CD4-positive, CD25-positive, alpha-beta regulatory T cell (primary cell): ENCODE measurements at regions not wholly inside any gene's neighbourhood (a gene's known extent, or its start where the extent isn't known, plus 50 kb on each side); places are given as distances from the start of the nearest gene placed in this dataset.

Experiments
- ATAC-seq, 2 donors: fragments of 150-1000 bp; cut with Tn5 transposase; one replicate each; pipeline ENCODE4 v1.10.0; 2021; ENCODE audit warnings: low read depth in 2 of 2, moderate number of reproducible peaks in 2 of 2, moderate library complexity in 1 of 2
- DNase-seq, 3 donors: peaks; one replicate each; pipeline versions ENCODE4 v3.0.0 to v3.0.0-alpha.2; 2012 to 2022; ENCODE audit warnings: mixed read lengths in 1 of 3
- H3K27ac ChIP-seq: one replicate; pipeline ENCODE4 v1.7.0; 2013; ENCODE audit warnings: mild to moderate bottlenecking, low read length; ENCODE audit not compliant: insufficient read depth, poor library complexity, severe bottlenecking
- H3K27me3 ChIP-seq: one replicate; pipeline ENCODE4 v1.7.0; 2013; ENCODE audit warnings: low read length; ENCODE audit not compliant: control insufficient read depth, insufficient read depth
- H3K36me3 ChIP-seq: one replicate; pipeline ENCODE4 v1.7.0; 2013; ENCODE audit warnings: mild to moderate bottlenecking, low read length, moderate library complexity; ENCODE audit not compliant: control insufficient read depth, insufficient read depth
- H3K4me1 ChIP-seq: 2 replicates; pipeline ENCODE4 v1.7.0; 2013; ENCODE audit warnings: mild to moderate bottlenecking, low read length; ENCODE audit not compliant: insufficient read depth, control insufficient read depth, poor library complexity, severe bottlenecking
- H3K4me3 ChIP-seq: one replicate; pipeline ENCODE4 v1.7.0; 2013; ENCODE audit warnings: low read depth, mild to moderate bottlenecking, low read length, moderate library complexity
- H3K9me3 ChIP-seq, 2 experiments: 1 replicate in 1 of 2; 2 replicates in 1 of 2; pipeline ENCODE4 v1.7.0; 2013; ENCODE audit warnings: low read length in 2 of 2, mild to moderate bottlenecking in 1 of 2, moderate library complexity in 1 of 2; ENCODE audit not compliant: control insufficient read depth in 2 of 2
- H3K27ac Mint-ChIP-seq, 3 donors: one replicate each; pipeline ENCODE4 v1.8.0; 2020 to 2022; ENCODE audit warnings: mild to moderate bottlenecking in 3 of 3, mixed read lengths in 3 of 3, moderate library complexity in 2 of 3
- H3K27me3 Mint-ChIP-seq: one replicate; pipeline ENCODE4 v1.8.0; 2022; ENCODE audit warnings: mild to moderate bottlenecking, mixed read lengths
- H3K36me3 Mint-ChIP-seq: one replicate; pipeline ENCODE4 v1.8.0; 2020; ENCODE audit warnings: mixed read lengths
- H3K4me1 Mint-ChIP-seq, 4 donors: one replicate each; pipeline ENCODE4 v1.8.0; 2020 to 2022; ENCODE audit warnings: mixed read lengths in 4 of 4, mild to moderate bottlenecking in 1 of 4
- H3K4me3 Mint-ChIP-seq, 4 donors: one replicate each; pipeline ENCODE4 v1.8.0; 2020 to 2022; ENCODE audit warnings: mild to moderate bottlenecking in 4 of 4, mixed read lengths in 4 of 4, moderate library complexity in 3 of 4
- H3K9me3 Mint-ChIP-seq, 7 donors: one replicate each; pipeline ENCODE4 v1.8.0; 2020 to 2022; ENCODE audit warnings: mixed read lengths in 7 of 7, mild to moderate bottlenecking in 3 of 7, moderate library complexity in 2 of 7

- Histone ChIP-seq H3K4me1 (no peaks in the 10 kb centered on the region), H3K27me3 (no peaks in the 10 kb centered on the region), H3K27ac (no peak overlapping the region), H3K36me3 (no peaks in the 10 kb centered on the region), H3K4me3 (no peak overlapping the region), H3K9me3 (peaks cover 0 to 6% of the 10 kb centered on the region in 2 experiments)
- no peak overlapping the region for H3K27ac Mint-ChIP-seq
- no peak for ATAC-seq
- H3K4me1 Mint-ChIP-seq, result no peaks in the 10 kb centered on the region
- no peaks in the 10 kb centered on the region for H3K27me3 Mint-ChIP-seq
- peaks cover 0 to 13% (median 4%) of the 10 kb centered on the region in 7 donors for H3K9me3 Mint-ChIP-seq
- DNase-seq, result no peak
- no peaks in the 10 kb centered on the region for H3K36me3 Mint-ChIP-seq
- no peak overlapping the region for H3K4me3 Mint-ChIP-seq
Observed at GRCh38 chr14:80393766-80394165, 182.5 kb upstream of the DIO2 start.

- H3K36me3 Mint-ChIP-seq, result no peaks in the 10 kb centered on the region
- H3K36me3 ChIP-seq, result no peaks in the 10 kb centered on the region
- no peaks in the 10 kb centered on the region for H3K9me3 ChIP-seq
- ATAC-seq (no peak), DNase-seq (no peak)
- H3K4me3 Mint-ChIP-seq, result no peak overlapping the region
- no peaks in the 10 kb centered on the region for H3K4me1 Mint-ChIP-seq
- H3K9me3 Mint-ChIP-seq, result peaks cover 0 to 10% (median 2%) of the 10 kb centered on the region in 7 donors
- H3K4me3 ChIP-seq, result no peak overlapping the region
- peaks cover 2% of the 10 kb centered on the region for H3K27me3 ChIP-seq
- no peak overlapping the region for H3K27ac ChIP-seq
- H3K4me1 ChIP-seq, result no peaks in the 10 kb centered on the region
- no peaks in the 10 kb centered on the region for H3K27me3 Mint-ChIP-seq
- H3K27ac Mint-ChIP-seq, result no peak overlapping the region
Observed at GRCh38 chr14:80390906-80391305, 179.6 kb upstream of the DIO2 start.

- no peak overlapping the region for H3K4me3 Mint-ChIP-seq
- no peaks in the 10 kb centered on the region for H3K27me3 Mint-ChIP-seq
- H3K27ac Mint-ChIP-seq, result no peak overlapping the region
- Histone ChIP-seq H3K9me3 (no peaks in the 10 kb centered on the region), H3K4me3 (no peak overlapping the region), H3K27me3 (peaks cover 2% of the 10 kb centered on the region), H3K36me3 (no peaks in the 10 kb centered on the region), H3K27ac (no peak overlapping the region), H3K4me1 (no peaks in the 10 kb centered on the region)
- H3K36me3 Mint-ChIP-seq, result no peaks in the 10 kb centered on the region
- DNase-seq (no peak), ATAC-seq (no peak)
- no peaks in the 10 kb centered on the region for H3K4me1 Mint-ChIP-seq
- H3K9me3 Mint-ChIP-seq, result peaks cover 0 to 6% (median 1%) of the 10 kb centered on the region in 7 donors
Observed at GRCh38 chr14:80388980-80389711, 177.8 kb upstream of the DIO2 start.

GRCh38 chr14:80387563-80387981 is 176.3 kb upstream of the DIO2 start:
- no peak for ATAC-seq

GRCh38 chr14:80385336-80385735 is 174.0 kb upstream of the DIO2 start:
- Histone ChIP-seq H3K4me3 (no peak overlapping the region), H3K36me3 (no peaks in the 10 kb centered on the region), H3K27me3 (peaks cover 2% of the 10 kb centered on the region), H3K27ac (no peak overlapping the region), H3K4me1 (no peaks in the 10 kb centered on the region), H3K9me3 (no peaks in the 10 kb centered on the region)
- Mint-ChIP-seq H3K4me3 (no peak overlapping the region), H3K27me3 (no peaks in the 10 kb centered on the region), H3K36me3 (no peaks in the 10 kb centered on the region), H3K27ac (no peak overlapping the region), H3K9me3 (peaks cover 0 to 6% (median 0%) of the 10 kb centered on the region in 7 donors), H3K4me1 (no peaks in the 10 kb centered on the region)
- ATAC-seq (no peak), DNase-seq (no peak)

More at GRCh38 chr14:80387563-80387981, 176.3 kb upstream of the DIO2 start:
- Mint-ChIP-seq H3K4me1 (no peaks in the 10 kb centered on the region), H3K27me3 (no peaks in the 10 kb centered on the region), H3K9me3 (peaks cover 0 to 6% (median 0%) of the 10 kb centered on the region in 7 donors), H3K36me3 (no peaks in the 10 kb centered on the region), H3K27ac (no peak overlapping the region), H3K4me3 (no peak overlapping the region)
- no peak for DNase-seq
- no peaks in the 10 kb centered on the region for H3K4me1 ChIP-seq
- H3K36me3 ChIP-seq, result no peaks in the 10 kb centered on the region
- H3K27ac ChIP-seq, result no peak overlapping the region
- H3K9me3 ChIP-seq, result no peaks in the 10 kb centered on the region
- H3K27me3 ChIP-seq, result peaks cover 2% of the 10 kb centered on the region
- no peak overlapping the region for H3K4me3 ChIP-seq

- ATAC-seq (no peak), DNase-seq (no peak)
- Mint-ChIP-seq H3K27me3 (no peaks in the 10 kb centered on the region), H3K4me1 (no peaks in the 10 kb centered on the region), H3K36me3 (no peaks in the 10 kb centered on the region), H3K4me3 (no peak overlapping the region), H3K9me3 (peaks cover 0 to 5% (median 0%) of the 10 kb centered on the region in 7 donors), H3K27ac (no peak overlapping the region)
- no peak overlapping the region for H3K27ac ChIP-seq
- no peaks in the 10 kb centered on the region for H3K9me3 ChIP-seq
- peaks cover 2% of the 10 kb centered on the region for H3K27me3 ChIP-seq
- no peak overlapping the region for H3K4me3 ChIP-seq
- no peaks in the 10 kb centered on the region for H3K36me3 ChIP-seq
- H3K4me1 ChIP-seq, result no peaks in the 10 kb centered on the region
Observed at GRCh38 chr14:80383223-80383622, 171.9 kb upstream of the DIO2 start.

GRCh38 chr14:80381807-80382363 is 170.6 kb upstream of the DIO2 start:
- Histone ChIP-seq H3K9me3 (no peaks in the 10 kb centered on the region), H3K4me1 (no peaks in the 10 kb centered on the region), H3K4me3 (no peak overlapping the region), H3K36me3 (no peaks in the 10 kb centered on the region), H3K27ac (no peak overlapping the region), H3K27me3 (peaks cover 2% of the 10 kb centered on the region)
- H3K4me3 Mint-ChIP-seq, result no peak overlapping the region
- no peaks in the 10 kb centered on the region for H3K36me3 Mint-ChIP-seq
- H3K27ac Mint-ChIP-seq, result no peak overlapping the region
- ATAC-seq (no peak), DNase-seq (no peak)
- H3K4me1 Mint-ChIP-seq, result no peaks in the 10 kb centered on the region
- no peaks in the 10 kb centered on the region for H3K27me3 Mint-ChIP-seq
- peaks cover 0 to 4% (median 0%) of the 10 kb centered on the region in 7 donors for H3K9me3 Mint-ChIP-seq

GRCh38 chr14:80379035-80379434 is 167.7 kb upstream of the DIO2 start:
- no peak overlapping the region for H3K4me3 ChIP-seq
- no peak for ATAC-seq

More at GRCh38 chr14:80379035-80379434, 167.7 kb upstream of the DIO2 start:
- Mint-ChIP-seq H3K27ac (no peak overlapping the region), H3K4me1 (no peaks in the 10 kb centered on the region), H3K36me3 (no peaks in the 10 kb centered on the region), H3K27me3 (no peaks in the 10 kb centered on the region), H3K9me3 (peaks cover 0 to 5% (median 0%) of the 10 kb centered on the region in 7 donors), H3K4me3 (no peak overlapping the region)
- no peak for DNase-seq
- Histone ChIP-seq H3K36me3 (no peaks in the 10 kb centered on the region), H3K9me3 (no peaks in the 10 kb centered on the region), H3K4me1 (no peaks in the 10 kb centered on the region), H3K27me3 (no peaks in the 10 kb centered on the region), H3K27ac (no peak overlapping the region)
